ENCODE measurements at regions not wholly inside any gene's neighbourhood (a gene's known extent, or its start where the extent isn't known, plus 50 kb on each side); places are given as distances from the start of the nearest gene placed in this dataset.

- H3K27me3 ChIP-seq (ENCODE audit: control insufficient read depth in 3 of 3, insufficient read depth in 3 of 3, low read length in 3 of 3): peaks cover 40 to 49% (median 41%) of the 10 kb centered on the region in 3 donors
- no peaks in the 10 kb centered on the region for H3K36me3 ChIP-seq (ENCODE audit: control insufficient read depth in 3 of 3, insufficient read depth in 3 of 3, low read length in 3 of 3)
- H3K27ac ChIP-seq (ENCODE audit: low read depth, low read length): no peak overlapping the region
- H3K9me3 ChIP-seq (ENCODE audit: control insufficient read depth in 3 of 3, low read length in 3 of 3): peaks cover 0 to 2% (median 0%) of the 10 kb centered on the region in 3 donors
- no peak overlapping the region for H3K4me3 ChIP-seq (ENCODE audit: low read length in 3 of 3)
- H3K9ac ChIP-seq (ENCODE audit: low read depth in 1 of 3, low read length in 3 of 3): no peak overlapping the region
- peaks cover 21 to 29% (median 25%) of the 10 kb centered on the region in 3 donors for H3K4me1 ChIP-seq (ENCODE audit: control insufficient read depth in 3 of 3, insufficient read depth in 3 of 3, low read length in 3 of 3)
These were observed 72.6 kb downstream of the CTAGE1 start for GRCh38 chr18:22344908-22345670.

DNA sequence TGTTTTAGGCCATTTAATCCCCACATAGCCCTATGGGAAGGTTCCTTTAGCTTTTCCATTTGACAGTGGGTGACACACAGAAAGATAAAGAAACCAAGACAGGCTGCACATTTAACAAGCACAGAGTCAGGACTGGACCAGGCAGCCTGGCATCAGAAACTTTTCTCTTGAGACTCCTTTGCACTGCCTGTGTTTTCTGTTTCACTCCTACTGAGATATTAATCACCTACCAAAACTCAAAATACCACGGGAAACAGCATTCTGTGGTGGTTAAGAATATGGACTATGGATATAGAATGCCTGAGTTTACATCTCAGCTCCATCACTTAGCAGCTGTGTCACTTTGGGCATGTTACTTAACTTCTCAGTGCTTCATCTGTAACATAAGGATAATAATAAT lies 73.3 kb downstream of the CTAGE1 start:
- H3K9ac ChIP-seq (ENCODE audit: low read depth in 1 of 3, low read length in 3 of 3): no peak overlapping the region
- H3K27me3 ChIP-seq (ENCODE audit: control insufficient read depth in 3 of 3, insufficient read depth in 3 of 3, low read length in 3 of 3): peaks cover 34 to 43% (median 35%) of the 10 kb centered on the region in 3 donors
- no peak overlapping the region for H3K27ac ChIP-seq (ENCODE audit: low read depth, low read length)
- peaks cover 21 to 29% (median 24%) of the 10 kb centered on the region in 3 donors for H3K4me1 ChIP-seq (ENCODE audit: control insufficient read depth in 3 of 3, insufficient read depth in 3 of 3, low read length in 3 of 3)
- no peaks in the 10 kb centered on the region for H3K36me3 ChIP-seq (ENCODE audit: control insufficient read depth in 3 of 3, insufficient read depth in 3 of 3, low read length in 3 of 3)
- no peak overlapping the region for H3K4me3 ChIP-seq (ENCODE audit: low read length in 3 of 3)
- H3K9me3 ChIP-seq (ENCODE audit: control insufficient read depth in 3 of 3, low read length in 3 of 3): peaks cover 0 to 2% (median 0%) of the 10 kb centered on the region in 3 donors

- Histone ChIP-seq H3K4me1 (ENCODE audit: control insufficient read depth in 3 of 3, insufficient read depth in 3 of 3, low read length in 3 of 3) (peaks cover 15 to 21% (median 21%) of the 10 kb centered on the region in 3 donors), H3K27me3 (ENCODE audit: control insufficient read depth in 3 of 3, insufficient read depth in 3 of 3, low read length in 3 of 3) (peaks cover 26 to 34% (median 26%) of the 10 kb centered on the region in 3 donors), H3K27ac (ENCODE audit: low read depth, low read length) (no peak overlapping the region), H3K9me3 (ENCODE audit: control insufficient read depth in 3 of 3, low read length in 3 of 3) (peaks cover 0 to 2% (median 0%) of the 10 kb centered on the region in 3 donors), H3K36me3 (ENCODE audit: control insufficient read depth in 3 of 3, insufficient read depth in 3 of 3, low read length in 3 of 3) (no peaks in the 10 kb centered on the region), H3K9ac (ENCODE audit: low read depth in 1 of 3, low read length in 3 of 3) (no peak overlapping the region), H3K4me3 (ENCODE audit: low read length in 3 of 3) (no peak overlapping the region)
These were observed 74.1 kb downstream of the CTAGE1 start for GRCh38 chr18:22343613-22344012.

- H3K36me3 ChIP-seq (ENCODE audit: control insufficient read depth in 3 of 3, insufficient read depth in 3 of 3, low read length in 3 of 3): no peaks in the 10 kb centered on the region
- no peak overlapping the region for H3K9ac ChIP-seq (ENCODE audit: low read depth in 1 of 3, low read length in 3 of 3)
- no peak overlapping the region for H3K4me3 ChIP-seq (ENCODE audit: low read length in 3 of 3)
- H3K4me1 ChIP-seq (ENCODE audit: control insufficient read depth in 3 of 3, insufficient read depth in 3 of 3, low read length in 3 of 3): peaks cover 15 to 18% (median 15%) of the 10 kb centered on the region in 3 donors
- H3K27me3 ChIP-seq (ENCODE audit: control insufficient read depth in 3 of 3, insufficient read depth in 3 of 3, low read length in 3 of 3): peaks cover 21 to 31% (median 22%) of the 10 kb centered on the region in 3 donors
- H3K27ac ChIP-seq (ENCODE audit: low read depth, low read length): no peak overlapping the region
- H3K9me3 ChIP-seq (ENCODE audit: control insufficient read depth in 3 of 3, low read length in 3 of 3): peaks cover 0 to 2% (median 0%) of the 10 kb centered on the region in 3 donors
These were observed 75.1 kb downstream of the CTAGE1 start for GRCh38 chr18:22342625-22343024.

GRCh38 chr18:22340331-22340730 lies 77.4 kb downstream of the CTAGE1 start:
- Histone ChIP-seq H3K36me3 (ENCODE audit: control insufficient read depth in 3 of 3, insufficient read depth in 3 of 3, low read length in 3 of 3) (no peaks in the 10 kb centered on the region), H3K9me3 (ENCODE audit: control insufficient read depth in 3 of 3, low read length in 3 of 3) (no peaks in the 10 kb centered on the region), H3K27me3 (ENCODE audit: control insufficient read depth in 3 of 3, insufficient read depth in 3 of 3, low read length in 3 of 3) (peaks cover 2 to 12% (median 9%) of the 10 kb centered on the region in 3 donors), H3K4me1 (ENCODE audit: control insufficient read depth in 3 of 3, insufficient read depth in 3 of 3, low read length in 3 of 3) (peaks cover 0 to 6% (median 6%) of the 10 kb centered on the region in 3 donors), H3K4me3 (ENCODE audit: low read length in 3 of 3) (no peak overlapping the region), H3K9ac (ENCODE audit: low read depth in 1 of 3, low read length in 3 of 3) (no peak overlapping the region), H3K27ac (ENCODE audit: low read depth, low read length) (no peak overlapping the region)

DNA sequence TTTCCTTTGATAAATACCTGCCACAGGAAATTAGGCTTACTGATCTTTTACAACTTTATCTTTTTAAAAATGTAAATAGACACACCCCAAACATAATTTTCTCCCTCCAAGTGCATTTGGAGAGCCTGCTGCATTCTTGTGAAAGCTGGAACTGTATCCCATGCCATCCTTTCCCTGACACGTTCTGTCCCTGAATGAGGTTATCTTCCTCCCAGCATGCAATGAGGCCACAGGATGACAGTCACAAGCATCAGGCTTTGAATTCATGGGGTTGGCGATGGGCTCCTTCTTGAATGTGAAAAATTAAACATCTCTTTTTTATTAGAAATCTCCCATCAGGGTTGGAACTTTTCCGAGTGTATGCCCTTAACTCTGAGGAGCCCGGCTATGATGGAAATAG lies 77.8 kb downstream of the CTAGE1 start:
- H3K27ac ChIP-seq (ENCODE audit: low read depth, low read length): no peak overlapping the region

DNA sequence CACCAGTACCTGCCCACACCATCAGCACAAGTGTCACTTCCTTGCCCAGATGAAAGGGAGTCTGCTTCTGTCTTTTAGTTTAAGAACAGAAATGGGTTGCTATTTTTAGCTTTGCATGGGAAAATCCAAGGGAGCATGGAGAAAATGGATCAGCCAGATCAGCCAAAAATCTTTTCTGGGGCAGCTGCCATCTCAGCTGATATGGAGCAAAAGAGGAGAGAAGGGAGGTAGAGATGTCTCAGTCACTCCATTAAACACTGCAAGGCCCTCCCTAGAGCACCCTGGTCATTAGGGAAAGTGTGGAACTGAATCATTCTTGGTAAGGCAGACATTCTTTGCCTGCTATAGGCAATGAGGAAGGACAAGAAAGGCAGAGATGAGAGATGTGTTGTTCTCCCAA lies 79.9 kb downstream of the CTAGE1 start:
- Histone ChIP-seq H3K27me3 (ENCODE audit: control insufficient read depth in 3 of 3, insufficient read depth in 3 of 3, low read length in 3 of 3) (peaks cover 0 to 11% (median 3%) of the 10 kb centered on the region in 3 donors), H3K27ac (ENCODE audit: low read depth, low read length) (no peak overlapping the region), H3K4me1 (ENCODE audit: control insufficient read depth in 3 of 3, insufficient read depth in 3 of 3, low read length in 3 of 3) (peaks cover 0 to 6% (median 4%) of the 10 kb centered on the region in 3 donors), H3K9ac (ENCODE audit: low read depth in 1 of 3, low read length in 3 of 3) (no peak overlapping the region), H3K9me3 (ENCODE audit: control insufficient read depth in 3 of 3, low read length in 3 of 3) (no peaks in the 10 kb centered on the region), H3K4me3 (ENCODE audit: low read length in 3 of 3) (no peak overlapping the region), H3K36me3 (ENCODE audit: control insufficient read depth in 3 of 3, insufficient read depth in 3 of 3, low read length in 3 of 3) (no peaks in the 10 kb centered on the region)

More for the DNA sequence above, 77.8 kb downstream of the CTAGE1 start:
- Histone ChIP-seq H3K4me3 (ENCODE audit: low read length in 3 of 3) (no peak overlapping the region), H3K9me3 (ENCODE audit: control insufficient read depth in 3 of 3, low read length in 3 of 3) (no peaks in the 10 kb centered on the region), H3K27me3 (ENCODE audit: control insufficient read depth in 3 of 3, insufficient read depth in 3 of 3, low read length in 3 of 3) (peaks cover 0 to 11% (median 9%) of the 10 kb centered on the region in 3 donors), H3K4me1 (ENCODE audit: control insufficient read depth in 3 of 3, insufficient read depth in 3 of 3, low read length in 3 of 3) (peaks cover 0 to 6% (median 4%) of the 10 kb centered on the region in 3 donors), H3K9ac (ENCODE audit: low read depth in 1 of 3, low read length in 3 of 3) (no peak overlapping the region), H3K36me3 (ENCODE audit: control insufficient read depth in 3 of 3, insufficient read depth in 3 of 3, low read length in 3 of 3) (no peaks in the 10 kb centered on the region)

GRCh38 chr18:22337306-22337705 lies 80.4 kb downstream of the CTAGE1 start:
- Histone ChIP-seq H3K4me1 (ENCODE audit: control insufficient read depth in 3 of 3, insufficient read depth in 3 of 3, low read length in 3 of 3) (peaks cover 0 to 6% (median 4%) of the 10 kb centered on the region in 3 donors), H3K9ac (ENCODE audit: low read depth in 1 of 3, low read length in 3 of 3) (no peak overlapping the region), H3K27me3 (ENCODE audit: control insufficient read depth in 3 of 3, insufficient read depth in 3 of 3, low read length in 3 of 3) (peaks cover 0 to 11% (median 5%) of the 10 kb centered on the region in 3 donors), H3K4me3 (ENCODE audit: low read length in 3 of 3) (no peak overlapping the region), H3K27ac (ENCODE audit: low read depth, low read length) (no peak overlapping the region), H3K36me3 (ENCODE audit: control insufficient read depth in 3 of 3, insufficient read depth in 3 of 3, low read length in 3 of 3) (no peaks in the 10 kb centered on the region), H3K9me3 (ENCODE audit: control insufficient read depth in 3 of 3, low read length in 3 of 3) (no peaks in the 10 kb centered on the region)

DNA sequence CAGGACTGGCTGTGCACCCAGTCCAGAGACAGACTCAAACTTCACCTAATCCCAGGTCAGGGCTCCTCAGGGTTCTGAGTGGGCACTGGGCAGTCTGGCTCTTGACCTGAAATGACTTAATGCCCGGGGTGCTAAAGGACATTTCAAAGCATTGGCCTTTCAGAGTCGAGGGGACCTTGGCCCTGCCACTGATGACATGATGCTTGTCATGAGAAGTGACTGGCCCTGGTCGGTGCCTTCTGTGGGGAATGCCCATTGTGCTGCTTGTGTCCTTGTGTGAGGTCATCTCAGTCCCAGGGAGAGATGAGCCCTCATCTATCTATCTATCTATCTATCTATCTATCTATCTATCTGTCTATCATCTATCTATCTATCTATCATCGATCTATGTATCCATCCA lies 81.3 kb downstream of the CTAGE1 start:
- Histone ChIP-seq H3K4me1 (ENCODE audit: control insufficient read depth in 3 of 3, insufficient read depth in 3 of 3, low read length in 3 of 3) (peaks cover 0 to 6% (median 4%) of the 10 kb centered on the region in 3 donors), H3K9ac (ENCODE audit: low read depth in 1 of 3, low read length in 3 of 3) (no peak overlapping the region), H3K36me3 (ENCODE audit: control insufficient read depth in 3 of 3, insufficient read depth in 3 of 3, low read length in 3 of 3) (no peaks in the 10 kb centered on the region), H3K9me3 (ENCODE audit: control insufficient read depth in 3 of 3, low read length in 3 of 3) (no peaks in the 10 kb centered on the region), H3K27me3 (ENCODE audit: control insufficient read depth in 3 of 3, insufficient read depth in 3 of 3, low read length in 3 of 3) (peaks cover 0 to 8% (median 5%) of the 10 kb centered on the region in 3 donors), H3K27ac (ENCODE audit: low read depth, low read length) (no peak overlapping the region), H3K4me3 (ENCODE audit: low read length in 3 of 3) (no peak overlapping the region)

DNA sequence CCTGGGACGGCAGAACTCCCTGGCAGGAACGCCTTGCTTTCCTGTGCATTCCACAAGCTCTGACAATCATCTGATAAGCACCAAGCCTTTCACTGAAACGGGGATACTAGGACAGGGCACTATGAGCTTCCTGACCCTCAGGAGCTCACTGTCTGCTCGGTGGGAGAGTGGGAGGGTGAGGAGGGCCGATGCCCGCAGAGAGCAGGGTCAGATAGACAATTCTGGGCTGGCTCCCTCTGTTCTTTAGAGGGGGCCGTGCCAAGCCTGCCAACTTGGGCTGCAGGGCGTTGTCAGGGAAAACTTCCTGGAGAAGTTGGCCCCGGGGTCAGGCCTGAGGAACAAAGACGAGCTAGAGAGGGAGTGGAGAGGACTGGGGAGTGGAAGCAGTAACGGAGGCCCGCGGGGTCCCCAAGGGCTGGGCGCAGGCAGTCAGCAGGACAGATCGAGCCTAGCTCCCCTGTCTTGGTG lies 82.0 kb downstream of the CTAGE1 start:
- Histone ChIP-seq H3K36me3 (ENCODE audit: control insufficient read depth in 3 of 3, insufficient read depth in 3 of 3, low read length in 3 of 3) (no peaks in the 10 kb centered on the region), H3K4me1 (ENCODE audit: control insufficient read depth in 3 of 3, insufficient read depth in 3 of 3, low read length in 3 of 3) (peaks cover 0 to 6% (median 4%) of the 10 kb centered on the region in 3 donors), H3K27ac (ENCODE audit: low read depth, low read length) (no peak overlapping the region), H3K9me3 (ENCODE audit: control insufficient read depth in 3 of 3, low read length in 3 of 3) (no peaks in the 10 kb centered on the region), H3K27me3 (ENCODE audit: control insufficient read depth in 3 of 3, insufficient read depth in 3 of 3, low read length in 3 of 3) (peaks cover 0 to 8% (median 5%) of the 10 kb centered on the region in 3 donors), H3K9ac (ENCODE audit: low read depth in 1 of 3, low read length in 3 of 3) (no peak overlapping the region), H3K4me3 (ENCODE audit: low read length in 3 of 3) (no peak overlapping the region)
